CD14-positive monocyte (primary cell): ENCODE measurements at regions not wholly inside any gene's neighbourhood (a gene's known extent, or its start where the extent isn't known, plus 50 kb on each side); places are given as distances from the start of the nearest gene placed in this dataset.

ENCODE experiments used
- DNase-seq, 3 donors: peaks; one replicate each; pipeline ENCODE4 v3.0.0-alpha.2; 2011 to 2022
- H2AFZ ChIP-seq: 2 replicates; pipeline ENCODE4 v1.6.0; 2012; ENCODE audit warnings: mild to moderate bottlenecking, low read depth, low read length, inconsistent platforms; ENCODE audit not compliant: insufficient read depth, poor library complexity, severe bottlenecking
- H3K27ac ChIP-seq, 2 donors: 1 replicate in 1 of 2; 2 replicates in 1 of 2; pipeline ENCODE4 v1.5.1; 2012 to 2013; ENCODE audit warnings: low read length in 2 of 2, control low read depth in 1 of 2, inconsistent platforms in 1 of 2, low read depth in 1 of 2, mild to moderate bottlenecking in 1 of 2
- H3K27me3 ChIP-seq, 2 donors: one replicate each; pipeline versions ENCODE4 v1.6.0 to v1.6.1; 2011 to 2013; ENCODE audit warnings: low read length in 2 of 2; ENCODE audit not compliant: control insufficient read depth in 2 of 2, insufficient read depth in 2 of 2
- H3K36me3 ChIP-seq, 2 donors: replicated peaks in 1 of 2; 1 replicate in 1 of 2; 2 replicates in 1 of 2; pipeline versions ENCODE4 v1.5.1 to v1.6.1; 2012 to 2013; ENCODE audit warnings: low read length in 2 of 2, control low read depth in 1 of 2, inconsistent platforms in 1 of 2, mild to moderate bottlenecking in 1 of 2; ENCODE audit not compliant: insufficient read depth in 2 of 2, control insufficient read depth in 1 of 2
- H3K4me1 ChIP-seq, 2 donors: 1 replicate in 1 of 2; 2 replicates in 1 of 2; pipeline versions ENCODE4 v1.5.1 to v1.6.1; 2012 to 2013; ENCODE audit warnings: low read length in 2 of 2, control low read depth in 1 of 2, inconsistent platforms in 1 of 2, mild to moderate bottlenecking in 1 of 2, moderate library complexity in 1 of 2; ENCODE audit not compliant: insufficient read depth in 2 of 2, control insufficient read depth in 1 of 2
- H3K4me2 ChIP-seq: replicated peaks from 2 replicates; pipeline ENCODE3; 2012; ENCODE audit warnings: low read length, moderate library complexity, mild to moderate bottlenecking; ENCODE audit not compliant: poor library complexity, severe bottlenecking; ENCODE audit errors: extremely low read depth
- H3K4me3 ChIP-seq, 3 experiments: fragments of 200-600 bp in 1 of 3; sonication (generic) in 1 of 3; replicated peaks in 1 of 3; 1 replicate in 2 of 3; 2 replicates in 1 of 3; pipeline ENCODE4 v1.5.1; 2011 to 2013; ENCODE audit warnings: low read length in 3 of 3, mild to moderate bottlenecking in 3 of 3, control low read depth in 2 of 3, low read depth in 2 of 3, inconsistent platforms in 1 of 3, moderate library complexity in 1 of 3
- H3K79me2 ChIP-seq: 2 replicates; pipeline ENCODE4 v1.6.0; 2012; ENCODE audit warnings: mild to moderate bottlenecking, control low read depth, inconsistent platforms, low read length, moderate library complexity; ENCODE audit not compliant: insufficient read depth
- H3K9ac ChIP-seq: 2 replicates; pipeline ENCODE4 v1.6.0; 2017; ENCODE audit warnings: low read length, mild to moderate bottlenecking; ENCODE audit not compliant: insufficient read depth, poor library complexity, severe bottlenecking
- H3K9me3 ChIP-seq, 2 donors: replicated peaks in 1 of 2; 1 replicate in 1 of 2; 2 replicates in 1 of 2; pipeline versions ENCODE4 v1.5.1 to v1.6.1; 2012 to 2013; ENCODE audit warnings: low read length in 2 of 2, control low read depth in 1 of 2; ENCODE audit not compliant: control insufficient read depth in 1 of 2, insufficient read depth in 1 of 2
- H4K20me1 ChIP-seq: 2 replicates; pipeline ENCODE4 v1.6.0; 2012; ENCODE audit warnings: mild to moderate bottlenecking, low read length, control low read depth, moderate library complexity; ENCODE audit not compliant: insufficient read depth
- H3K27ac Mint-ChIP-seq, 7 donors: one replicate each; pipeline ENCODE4 v1.8.0; 2020; ENCODE audit warnings: mild to moderate bottlenecking in 7 of 7, mixed read lengths in 7 of 7, moderate library complexity in 6 of 7, inconsistent platforms in 2 of 7
- H3K27me3 Mint-ChIP-seq, 3 donors: one replicate each; pipeline ENCODE4 v1.8.0; 2021 to 2022; ENCODE audit warnings: low read depth in 3 of 3, mild to moderate bottlenecking in 3 of 3, mixed read lengths in 3 of 3, moderate library complexity in 3 of 3, inconsistent platforms in 1 of 3
- H3K36me3 Mint-ChIP-seq, 2 donors: one replicate each; pipeline ENCODE4 v1.8.0; 2020; ENCODE audit warnings: mixed read lengths in 2 of 2, inconsistent platforms in 1 of 2, mild to moderate bottlenecking in 1 of 2
- H3K4me1 Mint-ChIP-seq: one replicate; pipeline ENCODE4 v1.8.0; 2020; ENCODE audit warnings: mild to moderate bottlenecking, mixed read lengths
- H3K4me3 Mint-ChIP-seq, 2 donors: one replicate each; pipeline ENCODE4 v1.8.0; 2020; ENCODE audit warnings: mild to moderate bottlenecking in 2 of 2, mixed read lengths in 2 of 2, moderate library complexity in 1 of 2
- H3K9me3 Mint-ChIP-seq, 7 donors: one replicate each; pipeline ENCODE4 v1.8.0; 2020 to 2022; ENCODE audit warnings: mixed read lengths in 7 of 7, mild to moderate bottlenecking in 6 of 7, moderate library complexity in 6 of 7, inconsistent platforms in 2 of 7
- CTCF ChIP-seq: fragments of 200-600 bp; IDR thresholded peaks from one replicate; pipeline ENCODE4 v1.8.0; 2022; ENCODE audit warnings: antibody characterized with exemption, mild to moderate bottlenecking
- WGBS: methylation state at CpG from one replicate; pipeline ENCODE4 v1.1.5; 2013; ENCODE audit warnings: missing lambda C conversion rate; ENCODE audit not compliant: insufficient coverage; 5-methylcytosine and 5-hydroxymethylcytosine counted together
- intact Hi-C, 2 donors: fragments of 100-400 bp; cut with micrococcal nuclease; formaldehyde crosslinking; loops; one replicate each; pipeline versions ENCODE4 v1.15.0 to v1.15.1; 2023

DNA sequence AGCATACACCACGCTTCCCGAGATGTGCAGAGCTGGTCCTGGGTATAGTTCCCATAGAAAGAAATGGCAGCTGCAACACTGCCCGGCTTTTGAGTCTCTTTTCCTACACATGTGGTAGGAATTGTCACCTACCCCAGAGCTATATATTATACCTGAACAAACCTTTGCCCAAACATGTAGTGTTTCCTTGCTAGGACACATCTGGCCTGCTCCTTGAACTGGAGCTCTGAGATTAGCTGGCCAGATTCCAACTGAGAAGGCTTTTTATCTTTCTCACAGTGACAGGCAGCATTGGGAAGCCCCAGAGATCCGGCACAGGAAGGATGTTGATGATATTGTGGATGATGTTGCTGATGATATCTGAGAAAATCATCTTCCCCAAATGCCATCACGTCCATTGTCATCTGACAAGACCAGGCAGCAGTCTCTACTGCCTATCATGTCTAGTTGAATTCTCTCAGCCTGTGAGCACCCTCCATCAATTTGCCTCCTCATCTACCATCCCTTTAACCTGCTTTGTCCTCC lies 115.0 kb upstream of the SMYD2 start:
- Histone ChIP-seq H2AFZ (no peak overlapping the region), H3K4me2 (no peak overlapping the region), H3K9me3 (no peaks in the 10 kb centered on the region), H3K36me3 (no peaks in the 10 kb centered on the region), H3K79me2 (no peaks in the 10 kb centered on the region), H3K9ac (no peak overlapping the region), H3K4me1 (no peaks in the 10 kb centered on the region), H3K27ac (no peak overlapping the region), H4K20me1 (no peaks in the 10 kb centered on the region), H3K4me3 (no peak overlapping the region), H3K27me3 (no peaks in the 10 kb centered on the region)
- intact Hi-C loops = no loop called here
- Mint-ChIP-seq H3K36me3 (no peaks in the 10 kb centered on the region), H3K9me3 (no peaks in the 10 kb centered on the region), H3K4me1 (no peaks in the 10 kb centered on the region), H3K4me3 (no peak overlapping the region), H3K27me3 (peaks cover 2 to 3% (median 3%) of the 10 kb centered on the region in 3 donors), H3K27ac (no peak overlapping the region)
- 78% methylated on average over 4 of the region's 5 CpGs for WGBS
- TF ChIP-seq CTCF = no peak
- no peak for DNase-seq

DNA sequence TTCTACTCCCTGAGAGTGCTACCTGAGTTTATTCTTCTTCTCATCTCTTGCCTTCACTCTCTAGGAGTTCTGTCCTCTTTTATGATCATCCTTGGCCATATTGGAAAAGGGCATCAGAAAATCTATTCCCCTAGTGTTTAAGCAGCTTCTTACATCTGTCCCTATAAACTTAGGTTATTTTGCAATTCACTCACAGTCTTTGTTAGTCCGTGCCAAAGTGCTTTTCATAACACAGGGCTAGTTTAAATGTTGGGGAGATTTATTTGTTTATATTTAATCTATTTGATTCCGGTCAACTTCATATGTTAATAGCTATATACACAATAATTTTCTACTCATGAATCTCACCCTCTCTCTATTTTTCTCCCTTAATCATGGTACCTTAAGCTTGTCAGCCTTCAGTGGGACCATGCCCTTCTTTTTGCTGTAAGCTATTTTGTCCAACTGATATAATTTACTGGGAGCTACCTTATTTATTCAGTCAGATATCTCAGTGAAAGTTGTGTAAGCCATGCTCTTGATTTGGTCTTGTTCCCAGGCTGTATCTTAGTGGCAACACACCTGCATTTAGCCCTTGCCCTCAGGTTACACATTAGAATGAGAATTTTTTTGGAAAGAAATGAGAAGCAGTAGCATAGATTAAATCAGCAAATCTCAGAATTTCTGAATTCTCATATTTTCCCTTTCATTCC lies 106.3 kb upstream of the SMYD2 start:
- DNase-seq = no peak
- peaks cover 0 to 5% (median 3%) of the 10 kb centered on the region in 7 donors for H3K9me3 Mint-ChIP-seq
- TF ChIP-seq CTCF = no peak
- no peaks in the 10 kb centered on the region for H3K36me3 Mint-ChIP-seq
- Histone ChIP-seq H3K27ac (no peak overlapping the region), H3K9ac (no peak overlapping the region), H3K27me3 (peaks cover 0 to 4% of the 10 kb centered on the region in 2 donors), H3K36me3 (no peaks in the 10 kb centered on the region), H3K4me1 (no peaks in the 10 kb centered on the region), H2AFZ (no peak overlapping the region), H3K9me3 (no peaks in the 10 kb centered on the region), H3K4me3 (no peak overlapping the region), H3K79me2 (no peaks in the 10 kb centered on the region), H3K4me2 (no peak overlapping the region), H4K20me1 (no peaks in the 10 kb centered on the region)
- no peak overlapping the region for H3K27ac Mint-ChIP-seq
- peaks cover 9% of the 10 kb centered on the region for H3K4me1 Mint-ChIP-seq
- peaks cover 0 to 6% (median 2%) of the 10 kb centered on the region in 3 donors for H3K27me3 Mint-ChIP-seq
- H3K4me3 Mint-ChIP-seq = no peak overlapping the region
- intact Hi-C loops = no loop called here
- no CpG with 5 or more reads among the region's 2 CpGs for WGBS
